SW480 (cell line): ENCODE measurements at regions not wholly inside any gene's neighbourhood (a gene's known extent, or its start where the extent isn't known, plus 50 kb on each side); places are given as distances from the start of the nearest gene placed in this dataset.
"Not testable (repeated sequence)": the region's sequence is repeated elsewhere in the genome, so short reads cannot be mapped to it uniquely, and the experiment has no call there.

Experiments
- DNase-seq: peaks from one replicate; pipeline ENCODE4 v3.0.0-alpha.2; 2016; ENCODE audit warnings: low spot score

GRCh38 chr5:159786901-159787691 is 129.2 kb upstream of the ADRA1B start:
- DNase-seq = no peak

DNA sequence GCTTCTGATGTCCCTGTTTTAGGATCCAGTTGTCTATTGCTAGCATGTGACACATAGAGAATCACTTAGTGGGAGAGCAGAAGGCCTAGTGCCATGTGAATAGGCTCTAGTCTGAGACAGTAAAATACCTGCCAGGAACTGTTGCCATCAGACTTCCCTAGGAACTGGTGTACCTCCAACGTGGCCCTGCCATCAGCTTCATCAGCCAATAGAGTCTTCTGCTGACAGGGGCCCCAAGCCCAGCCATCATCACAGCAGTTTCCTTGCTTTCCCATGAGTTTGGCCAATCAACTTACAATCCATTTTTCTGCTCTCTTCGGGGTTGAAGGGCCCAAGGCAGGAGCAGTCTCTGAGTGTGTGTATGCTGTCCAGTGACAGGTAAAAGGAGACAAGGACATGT is 128.4 kb upstream of the ADRA1B start:
- no peak for DNase-seq

DNA sequence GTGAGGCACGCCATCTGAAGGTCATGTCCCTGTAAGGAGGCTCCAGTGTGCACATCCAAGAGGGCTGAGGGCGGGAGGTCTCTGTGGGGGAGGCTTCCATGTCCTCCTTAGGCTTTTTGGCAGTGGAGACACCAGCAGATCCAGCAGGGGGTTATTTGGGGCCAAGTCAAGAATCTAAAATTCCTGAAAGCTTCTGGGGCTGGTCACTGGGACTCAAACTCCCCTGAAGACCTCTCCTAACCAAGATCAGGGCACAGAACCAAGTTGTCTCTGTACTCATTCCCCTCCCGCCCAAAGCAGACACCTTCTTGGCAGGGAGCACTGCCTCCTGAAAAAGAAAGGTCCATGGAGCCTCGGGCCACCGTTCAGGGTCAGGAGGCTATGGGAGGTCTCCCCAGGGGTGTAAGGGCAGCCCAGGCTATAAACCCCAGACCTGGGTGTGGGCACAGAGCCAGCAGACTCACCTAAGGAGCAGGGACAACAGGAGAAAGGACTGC is 127.4 kb upstream of the ADRA1B start:
- DNase-seq = no peak

GRCh38 chr5:159792180-159792579 is 124.1 kb upstream of the ADRA1B start:
- DNase-seq = no peak

GRCh38 chr5:159797261-159797970 is 118.9 kb upstream of the ADRA1B start:
- DNase-seq = no peak

- DNase-seq = no peak
Observed at GRCh38 chr5:159799701-159800100, 116.6 kb upstream of the ADRA1B start.

- DNase-seq = no peak
Observed at GRCh38 chr5:159800131-159800840, 116.0 kb upstream of the ADRA1B start.

GRCh38 chr5:159801303-159801702 is 115.0 kb upstream of the ADRA1B start:
- no peak for DNase-seq

DNA sequence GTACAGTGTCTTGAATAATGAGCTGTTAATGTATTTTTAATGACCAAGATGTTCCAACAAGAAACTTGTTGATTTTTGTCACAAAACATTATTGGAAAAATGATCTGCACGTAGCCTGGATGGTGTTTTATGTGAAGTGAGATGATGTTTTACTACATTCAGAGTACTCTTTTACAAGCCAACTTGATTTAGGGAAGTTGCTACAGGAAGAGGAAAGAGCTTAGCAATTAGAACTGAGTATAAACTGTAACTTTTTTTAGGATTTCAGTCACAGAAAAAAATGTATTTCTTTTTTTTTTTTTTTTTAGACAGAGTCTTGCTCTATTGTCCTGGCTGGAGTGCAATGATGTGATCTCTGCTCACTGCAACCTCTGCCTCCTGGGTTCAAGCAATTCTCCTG is 113.6 kb upstream of the ADRA1B start:
- no peak for DNase-seq

GRCh38 chr5:159804121-159804520 is 112.2 kb upstream of the ADRA1B start:
- DNase-seq = no peak

DNA sequence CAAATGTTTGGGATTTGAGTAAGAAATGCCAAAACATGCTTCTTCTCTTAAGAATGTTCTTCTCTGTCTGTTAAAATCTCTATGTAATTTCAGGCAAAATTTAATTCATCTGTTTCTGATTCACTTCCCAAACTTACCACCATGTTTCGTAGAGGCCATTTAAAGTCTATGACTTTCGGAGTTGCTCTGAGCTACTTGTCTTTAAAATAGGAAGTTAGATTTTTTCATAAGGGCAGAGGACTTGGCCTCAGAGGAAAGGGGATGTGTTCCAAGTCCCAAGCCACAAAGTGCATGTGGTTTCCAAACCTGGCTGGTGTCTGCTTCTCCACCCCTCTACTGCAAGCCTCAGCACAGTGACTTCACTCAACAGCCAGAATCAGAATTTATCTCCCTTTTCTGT is 111.3 kb upstream of the ADRA1B start:
- no peak for DNase-seq

GRCh38 chr5:159807135-159807534 is 109.1 kb upstream of the ADRA1B start:
- DNase-seq = not testable (repeated sequence)

DNA sequence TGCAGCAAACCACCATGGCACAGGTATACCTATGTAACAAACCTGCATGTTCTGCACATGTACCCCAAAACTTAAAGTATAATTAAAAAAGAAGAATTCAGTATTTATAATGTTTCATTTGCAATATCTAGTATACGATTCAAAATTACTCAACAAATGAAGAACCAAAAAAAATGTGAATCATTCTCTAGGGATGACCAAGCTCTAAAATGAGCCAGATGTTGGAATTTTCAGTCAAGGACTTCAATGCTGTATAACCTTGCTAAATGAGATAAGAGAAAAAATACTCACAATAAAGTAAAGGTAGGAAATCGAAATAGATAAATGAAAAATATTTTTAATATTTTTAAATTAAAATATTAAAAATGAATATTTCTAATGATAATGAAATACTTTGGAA is 108.7 kb upstream of the ADRA1B start:
- no peak for DNase-seq

DNA sequence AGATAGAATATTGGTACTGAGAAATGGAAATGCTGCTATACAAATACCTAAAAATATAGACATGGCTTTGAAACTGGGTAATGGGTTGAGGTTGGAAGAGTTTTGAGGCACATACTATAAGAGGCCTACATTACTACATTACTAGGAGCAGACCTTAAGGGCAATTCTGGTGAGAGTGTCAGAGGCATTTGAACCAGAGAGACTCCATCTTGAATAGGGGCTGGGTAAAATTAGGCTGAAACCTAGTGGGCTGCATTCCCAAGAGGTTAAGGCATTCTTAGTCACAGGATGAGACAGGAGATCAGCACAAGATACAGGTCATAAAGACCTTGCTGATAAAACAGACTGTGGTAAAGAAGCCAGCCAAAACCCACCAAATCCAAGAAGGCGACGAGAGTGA is 104.6 kb upstream of the ADRA1B start:
- no peak for DNase-seq

DNA sequence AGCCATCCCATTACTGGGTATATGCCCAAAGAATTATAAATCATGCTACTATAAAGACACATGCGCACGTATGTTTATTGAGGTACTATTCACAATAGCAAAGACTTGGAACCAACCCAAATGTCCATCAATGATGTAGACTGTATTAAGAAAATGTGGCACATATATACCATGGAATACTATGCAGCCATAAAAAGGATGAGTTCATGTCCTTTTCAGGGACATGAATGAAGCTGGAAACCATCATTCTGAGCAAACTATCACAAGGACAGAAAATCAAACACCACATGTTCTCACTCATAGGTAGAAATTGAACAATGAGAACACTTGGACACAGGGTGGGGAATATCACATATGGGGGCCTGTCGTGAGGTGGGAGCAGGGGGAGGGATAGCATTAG is 103.5 kb upstream of the ADRA1B start:
- DNase-seq = not testable (repeated sequence)

GRCh38 chr5:159814222-159814621 is 102.1 kb upstream of the ADRA1B start:
- DNase-seq = no peak

GRCh38 chr5:159814805-159815585 is 101.3 kb upstream of the ADRA1B start:
- DNase-seq = no peak

DNA sequence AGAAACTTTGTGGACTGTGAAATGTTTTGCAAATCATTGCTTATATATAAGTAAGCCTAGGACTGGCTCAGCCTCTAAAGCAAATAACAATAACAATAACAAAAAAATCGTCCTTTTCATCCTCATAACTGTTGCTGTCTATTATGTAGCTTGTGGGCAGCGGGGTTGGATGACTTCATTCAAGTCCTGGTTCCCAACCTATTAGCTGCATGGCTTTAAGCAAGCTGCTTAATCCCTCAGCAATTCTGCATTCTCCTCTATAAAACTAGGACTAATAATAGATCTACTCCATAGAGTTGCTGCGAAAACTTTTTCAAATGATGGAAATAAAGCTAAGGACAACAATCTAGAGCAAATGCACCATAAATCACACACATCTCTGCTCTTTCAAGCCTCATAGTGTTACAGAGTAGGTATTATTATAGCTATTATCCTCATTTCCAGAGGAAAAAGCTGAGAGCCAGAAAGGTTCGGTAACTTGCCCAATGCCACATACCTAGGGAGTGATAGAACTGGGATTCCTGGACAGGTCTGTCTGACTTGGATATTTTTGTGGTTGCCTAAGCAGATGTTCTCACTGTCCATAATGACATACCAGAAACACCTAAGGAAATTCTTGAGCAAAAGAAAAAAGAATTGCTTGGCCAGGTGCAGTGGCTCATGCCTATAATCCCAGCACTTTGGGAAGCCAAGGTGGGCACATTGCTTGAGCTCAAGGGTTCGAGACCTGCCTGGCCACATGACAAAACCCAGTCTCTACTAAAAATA is 98.8 kb upstream of the ADRA1B start:
- no peak for DNase-seq

GRCh38 chr5:159819591-159820411 is 96.5 kb upstream of the ADRA1B start:
- no peak for DNase-seq

GRCh38 chr5:159820692-159821091 is 95.6 kb upstream of the ADRA1B start:
- no peak for DNase-seq
